ENCODE measurements at regions not wholly inside any gene's neighbourhood (a gene's known extent, or its start where the extent isn't known, plus 50 kb on each side); places are given as distances from the start of the nearest gene placed in this dataset.

- TF ChIP-seq EZH2 (IDR thresholded peaks at IDR 0.05; ENCODE audit: borderline replicate concordance, low read length) (no peak), CTCF (IDR thresholded peaks at IDR 0.05; ENCODE audit: low read length) (0 out of 2 replicates have a peak, but pooled peaks have one; percentile 4)
Observed at GRCh38 chr20:43844778-43845614, 69.7 kb upstream of the TOX2 start.
